ENCODE measurements at regions not wholly inside any gene's neighbourhood (a gene's known extent, or its start where the extent isn't known, plus 50 kb on each side); places are given as distances from the start of the nearest gene placed in this dataset.
"Not testable (repeated sequence)": the region's sequence is repeated elsewhere in the genome, so short reads cannot be mapped to it uniquely, and the experiment has no call there.

DNA sequence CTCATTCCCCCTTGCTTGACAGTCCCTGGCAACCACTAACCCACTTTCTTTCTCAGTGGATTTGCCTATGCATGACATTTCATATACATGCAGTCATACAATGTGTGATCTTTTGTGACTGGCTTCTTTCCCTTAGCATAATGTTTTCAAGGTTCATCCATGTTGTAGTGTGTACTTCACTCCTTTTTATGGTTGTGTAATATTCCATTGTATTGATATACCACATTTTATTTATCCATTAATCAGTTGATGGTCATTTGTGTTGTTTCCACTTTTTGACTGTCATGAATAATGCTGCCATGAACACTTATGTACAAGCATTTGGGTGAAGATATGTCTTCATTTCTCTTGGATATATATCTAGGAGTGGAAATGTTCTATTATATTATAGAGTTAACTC is 127.7 kb upstream of the GRIK3 start:
- DNase-seq: no peak

DNA sequence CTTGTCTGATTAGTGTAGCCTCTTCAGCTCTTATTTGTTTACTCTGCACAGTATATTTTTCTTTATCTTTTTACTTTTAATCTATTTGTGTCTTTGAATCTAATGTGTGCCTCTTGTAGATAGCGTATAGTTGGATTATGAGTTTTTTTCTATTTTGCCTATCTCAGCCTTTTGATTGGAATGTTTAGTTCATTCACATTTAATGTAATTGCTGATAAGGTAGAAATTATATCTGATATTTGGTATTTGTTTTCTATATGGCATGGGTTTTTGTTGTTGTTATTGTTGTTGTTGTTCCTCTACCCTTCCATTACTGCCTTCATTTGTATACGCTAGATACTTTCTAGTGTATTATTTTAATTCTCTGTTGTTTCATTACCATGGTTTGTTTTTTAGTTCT is 131.7 kb upstream of the GRIK3 start:
- no peak for DNase-seq

DNA sequence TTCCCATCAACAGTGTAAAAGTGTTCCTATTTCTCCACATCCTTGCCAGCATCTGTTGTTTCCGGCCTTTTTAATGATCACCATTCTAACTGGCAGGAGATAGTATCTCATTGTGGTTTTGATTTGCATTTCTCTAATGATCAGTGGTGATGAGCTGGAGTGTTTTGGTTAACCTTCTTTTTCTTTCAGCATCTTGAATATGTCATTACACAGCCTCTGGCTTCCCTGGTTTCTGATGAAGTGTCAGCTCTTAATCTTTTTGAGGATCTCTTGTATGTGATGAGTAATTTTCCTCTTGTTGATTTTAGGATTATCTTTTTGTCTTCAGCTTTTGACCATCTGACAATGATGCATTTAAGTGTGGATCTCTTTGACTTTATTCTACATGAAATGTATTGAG is 133.2 kb upstream of the GRIK3 start:
- DNase-seq: no peak

DNA sequence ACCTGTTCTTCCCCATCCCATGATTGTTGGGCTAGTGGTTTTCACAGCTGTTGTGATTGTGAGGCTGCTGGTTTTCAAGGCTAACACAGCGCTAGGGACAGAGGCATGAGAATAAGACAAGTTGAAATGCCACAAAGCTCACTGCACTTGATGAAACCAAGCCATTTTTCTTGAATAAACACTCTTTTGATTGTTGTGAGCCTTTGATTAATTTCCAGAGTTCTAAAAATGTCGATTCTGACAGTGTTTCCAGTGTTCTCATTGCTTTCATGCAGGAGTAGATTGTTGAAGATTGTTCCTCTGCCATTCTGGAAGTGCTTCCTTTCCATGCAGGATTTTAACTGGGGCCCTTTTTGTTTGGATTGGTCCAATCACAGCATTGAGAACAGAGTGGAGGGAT is 134.9 kb upstream of the GRIK3 start:
- DNase-seq: no peak

DNA sequence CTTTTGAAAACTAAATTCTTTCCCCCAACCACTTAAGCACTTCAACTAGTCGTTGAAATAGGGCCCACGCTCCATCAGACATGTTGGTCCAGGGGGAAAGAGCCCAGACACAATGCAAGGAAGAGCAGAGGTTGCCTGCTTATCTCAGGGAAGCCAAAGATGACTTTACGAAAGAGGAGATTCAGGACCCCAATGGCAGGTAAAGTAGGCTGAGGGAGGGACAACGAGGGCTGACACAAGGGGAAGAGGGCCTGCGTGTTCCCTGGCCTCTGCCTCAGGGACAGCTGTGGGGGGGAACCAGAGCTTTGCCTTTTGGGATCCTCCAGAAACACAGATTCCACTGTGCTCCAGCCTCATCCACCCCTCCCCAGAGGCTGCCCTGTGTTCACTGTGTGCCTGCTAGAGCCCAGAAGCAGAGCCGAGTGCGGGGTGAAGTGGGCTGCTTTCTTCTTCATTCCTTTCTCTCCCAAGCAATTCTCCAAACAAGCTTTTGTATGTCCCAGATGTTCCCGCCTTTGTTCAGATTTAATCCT is 135.5 kb upstream of the GRIK3 start:
- DNase-seq: no peak

DNA sequence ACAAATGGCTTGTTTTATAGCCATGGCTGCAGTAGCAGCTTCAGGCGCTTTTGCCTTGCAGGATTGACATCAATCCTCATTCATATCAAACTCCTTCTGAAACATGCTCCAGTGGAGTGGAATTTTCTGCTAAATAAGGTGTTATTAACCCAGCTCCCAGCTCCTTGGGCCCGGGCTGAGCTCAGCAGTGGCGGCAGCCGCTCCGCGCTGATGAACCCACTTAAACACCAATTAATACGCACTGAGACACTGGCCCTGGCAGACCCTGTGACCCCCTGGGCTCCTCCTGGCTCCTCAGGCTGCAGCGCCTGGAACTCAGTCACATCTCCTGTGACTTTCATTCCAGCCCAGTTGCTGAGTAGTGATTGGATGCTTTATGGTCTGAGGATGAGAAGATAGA is 137.4 kb upstream of the GRIK3 start:
- DNase-seq: no peak

DNA sequence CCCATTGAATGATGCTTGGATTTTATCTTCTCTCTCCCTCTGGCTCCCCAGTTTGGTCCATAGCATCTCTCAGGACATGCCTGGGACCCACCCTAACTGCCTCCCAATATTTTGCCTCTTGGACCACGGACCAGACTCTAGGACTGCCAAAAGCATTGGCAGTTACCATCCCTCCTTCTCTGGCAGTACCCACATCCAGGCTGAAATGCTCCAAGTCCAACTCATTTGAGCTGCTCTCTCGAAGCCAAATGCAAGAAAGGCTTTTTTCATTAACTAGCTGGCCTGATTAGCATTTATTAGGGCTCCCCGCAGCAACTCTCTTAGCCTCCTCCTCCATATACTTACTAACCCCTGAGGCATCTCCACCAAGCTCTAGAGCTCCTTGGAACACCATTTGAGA is 140.0 kb upstream of the GRIK3 start:
- no peak for DNase-seq

DNA sequence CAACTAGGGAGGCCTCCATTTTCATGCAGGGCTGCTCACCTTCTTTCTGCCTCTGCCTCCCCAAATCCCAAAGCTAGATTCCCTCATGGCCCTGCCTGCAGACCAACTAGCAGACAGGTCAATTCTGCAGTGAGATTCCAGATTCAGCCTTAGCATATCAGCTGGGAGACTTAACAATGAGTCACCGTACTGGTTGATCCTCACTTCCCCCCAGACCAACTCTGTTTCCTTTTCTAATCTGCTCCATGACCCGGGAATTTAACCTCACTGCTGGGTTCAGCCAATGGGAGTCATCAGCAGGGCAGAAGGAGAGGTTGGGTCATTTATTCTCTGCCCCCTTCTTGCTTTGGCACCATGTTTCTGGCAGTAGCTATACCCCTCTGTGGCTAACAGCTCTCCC is 140.6 kb upstream of the GRIK3 start:
- DNase-seq: no peak

DNA sequence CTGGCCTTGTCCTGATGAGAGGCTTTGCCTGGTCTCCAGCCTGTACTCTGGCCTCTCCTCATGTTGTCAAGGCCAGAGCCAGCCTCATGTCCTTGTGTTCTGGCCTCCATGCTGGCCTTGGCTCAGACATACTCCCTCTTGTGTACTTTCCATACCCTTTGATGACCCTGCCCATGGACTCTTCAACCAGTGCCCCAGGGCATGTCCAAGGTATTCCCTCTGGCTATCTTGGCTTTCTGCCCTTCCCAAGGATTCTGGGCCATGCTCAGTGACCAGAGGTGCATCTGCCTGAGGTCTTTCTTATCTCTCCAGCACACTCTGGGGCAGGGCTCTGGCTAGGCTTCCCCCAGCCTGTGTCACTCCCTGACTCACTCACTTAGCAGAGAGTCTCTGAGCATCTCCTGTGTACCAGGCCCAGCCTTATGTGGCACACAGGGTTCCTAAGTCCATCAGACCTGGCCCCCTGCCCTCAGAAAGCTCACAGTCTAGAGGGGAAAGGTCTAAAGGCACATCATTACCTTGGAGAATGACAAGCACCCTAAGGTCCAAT is 141.4 kb upstream of the GRIK3 start:
- DNase-seq: no peak

DNA sequence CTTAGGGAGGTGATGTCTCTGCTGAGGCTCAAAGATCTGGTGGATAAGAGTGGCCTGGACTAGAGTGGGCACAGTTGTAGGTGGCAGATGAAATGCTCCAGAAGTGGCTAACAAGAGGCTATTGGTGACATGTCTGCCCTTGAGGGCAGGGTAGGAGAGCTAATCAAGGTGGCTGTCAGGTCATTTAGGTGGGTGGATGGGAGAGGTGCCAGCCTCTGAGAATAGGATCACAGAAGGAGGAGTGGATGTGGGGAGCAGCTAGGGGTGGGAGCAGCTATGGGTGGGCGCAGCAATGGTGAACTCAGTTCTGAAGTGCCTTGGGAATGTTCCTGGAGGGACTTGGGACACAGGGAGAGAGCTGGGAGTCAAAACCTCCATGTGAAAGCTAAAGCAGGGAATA is 142.0 kb upstream of the GRIK3 start:
- no peak for DNase-seq

DNA sequence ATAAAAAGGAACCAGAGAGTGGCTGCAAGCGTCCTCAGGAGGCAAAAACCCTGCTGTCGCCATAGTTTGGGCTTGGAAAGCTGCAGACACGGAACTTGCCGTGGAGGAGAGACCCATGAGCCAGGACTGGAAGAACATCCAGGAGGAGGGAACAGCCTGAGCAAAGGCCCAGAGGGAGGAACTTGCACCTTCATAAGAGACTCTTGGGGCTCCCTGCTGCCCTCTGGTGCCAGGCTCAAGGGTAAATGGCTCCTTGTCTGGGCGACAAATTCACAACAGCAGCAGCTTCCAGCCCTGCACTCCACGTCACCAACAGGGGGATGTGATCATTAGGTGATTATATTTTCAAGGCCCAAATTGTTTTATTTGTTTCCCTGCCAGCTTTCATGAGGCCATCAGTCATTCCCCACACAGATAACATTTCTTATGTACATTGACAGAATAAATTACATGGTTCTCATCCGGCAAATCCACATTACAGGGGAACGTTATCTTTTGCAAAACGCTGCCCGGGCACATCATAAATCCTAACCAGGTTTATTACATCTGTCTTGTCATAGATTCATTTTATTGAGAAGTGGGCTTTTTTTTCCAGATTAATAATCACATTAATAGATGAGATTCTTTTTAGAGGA is 143.0 kb upstream of the GRIK3 start:
- no peak for DNase-seq

DNA sequence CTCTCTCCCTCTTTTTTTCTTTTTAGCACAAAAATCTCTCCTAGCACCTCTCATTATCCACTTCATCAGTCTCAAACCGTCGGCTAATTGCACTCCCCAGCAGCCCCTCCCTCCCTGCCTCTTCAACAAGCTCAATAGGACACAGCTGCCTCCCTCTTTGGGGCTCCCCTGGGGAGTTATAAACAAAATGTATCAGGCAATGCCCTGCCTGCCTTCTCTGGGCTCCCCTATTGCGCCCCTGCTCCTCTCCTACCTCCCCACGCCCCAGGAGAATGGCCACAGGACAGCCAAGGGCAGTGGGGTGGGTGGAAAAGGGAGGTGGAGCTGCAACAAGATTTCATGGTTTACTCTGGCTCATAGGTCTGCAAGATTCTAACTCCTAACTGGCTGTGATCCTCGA is 147.1 kb upstream of the GRIK3 start:
- DNase-seq: no peak

DNA sequence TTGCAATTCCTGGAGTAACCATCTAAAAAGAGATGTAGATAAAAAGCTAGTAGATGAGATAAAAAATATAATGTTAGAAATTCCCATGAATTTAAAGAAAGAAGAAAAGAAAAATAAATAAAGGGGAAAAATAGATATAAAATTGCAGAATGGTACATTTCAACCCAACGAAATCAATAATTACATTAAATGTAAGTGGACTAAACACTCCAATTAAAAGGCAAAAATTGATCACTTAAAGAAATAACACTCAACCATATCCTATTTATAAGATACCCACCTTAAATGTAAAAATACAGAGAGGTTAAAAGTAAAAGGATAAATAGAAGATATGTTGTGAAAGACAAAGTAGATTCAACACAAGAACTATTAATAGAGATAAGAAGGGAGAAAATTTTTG is 150.5 kb upstream of the GRIK3 start:
- no peak for DNase-seq

DNA sequence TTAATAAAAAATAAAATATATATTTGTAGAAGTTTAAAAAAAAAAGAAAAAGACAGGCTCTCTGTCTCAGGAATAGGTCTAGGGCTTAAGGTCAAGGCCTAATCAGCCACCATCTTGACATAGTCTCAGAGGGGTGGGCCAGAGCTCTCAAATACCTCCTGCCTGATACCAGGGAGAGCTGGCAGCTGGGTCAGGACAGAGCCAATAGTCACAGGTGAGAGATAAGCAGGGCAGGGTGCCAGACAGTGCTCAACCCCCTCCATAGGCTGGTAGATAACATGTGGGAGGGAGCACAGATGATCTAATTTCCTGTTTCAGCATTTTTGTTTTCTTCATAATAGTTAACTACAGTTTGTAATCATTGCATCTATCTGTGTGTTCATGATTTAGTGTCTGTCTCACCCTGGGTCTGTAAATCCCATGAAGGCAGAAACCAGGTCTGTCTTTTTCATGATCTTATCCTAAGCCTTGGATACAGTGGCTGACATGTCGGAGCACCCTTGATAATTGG is 152.0 kb upstream of the GRIK3 start:
- no peak for DNase-seq

DNA sequence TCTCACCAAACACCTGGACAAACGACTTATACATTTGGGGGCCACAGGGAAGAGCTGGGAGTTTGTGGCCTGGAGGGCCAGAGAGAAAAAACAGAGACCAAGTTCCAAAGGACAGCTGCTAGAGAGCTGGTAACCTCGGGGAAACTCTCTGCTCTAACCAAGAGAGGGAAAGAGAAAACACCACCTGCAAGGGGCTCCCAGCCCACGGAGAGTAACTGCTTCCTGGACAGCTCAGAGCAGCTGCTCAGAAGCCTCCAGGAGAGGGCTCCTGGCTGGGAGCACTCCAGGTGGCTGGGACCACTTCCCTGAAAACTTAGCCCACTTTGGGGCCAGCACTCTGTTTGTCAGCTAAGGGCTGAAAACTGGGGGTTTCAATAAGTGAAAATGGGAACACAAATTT is 154.8 kb upstream of the GRIK3 start:
- no peak for DNase-seq

DNA sequence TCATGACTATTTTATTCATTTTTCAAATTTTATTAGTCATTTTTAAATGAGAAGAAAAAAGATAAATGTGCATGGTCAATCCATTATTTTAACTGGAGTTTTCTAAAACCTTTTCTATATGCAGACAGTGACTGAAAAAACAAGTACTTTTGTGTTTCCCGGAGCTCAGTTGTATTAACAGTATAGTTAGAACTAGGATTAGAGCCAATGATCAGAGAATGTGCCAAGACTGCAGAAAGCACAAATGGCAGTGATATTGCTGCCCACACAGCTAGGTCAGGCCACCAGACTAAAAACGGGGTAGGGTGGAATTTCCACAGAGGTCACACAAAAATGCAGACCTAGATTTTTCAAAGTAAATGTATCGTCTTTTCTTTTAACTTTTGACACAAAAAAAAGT is 163.1 kb upstream of the GRIK3 start:
- DNase-seq: no peak

DNA sequence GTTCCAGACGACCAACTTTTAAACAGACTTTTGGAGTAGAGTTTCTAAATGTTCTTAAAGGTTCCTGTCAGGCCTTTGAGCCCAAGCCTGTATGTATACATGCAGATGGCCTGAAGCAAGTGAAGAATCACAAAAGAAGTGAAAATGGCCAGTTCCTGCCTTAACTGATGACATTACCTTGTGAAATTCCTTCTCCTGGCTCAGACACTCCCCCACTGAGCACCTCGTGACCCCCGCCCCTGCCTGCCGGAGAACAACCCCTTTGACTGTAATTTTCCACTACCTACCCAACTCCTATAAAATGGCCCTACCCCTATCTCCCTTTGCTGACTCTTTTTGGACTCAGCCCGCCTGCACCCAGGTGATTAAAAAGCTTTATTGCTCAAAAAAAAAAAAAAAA is 180.0 kb upstream of the GRIK3 start:
- not testable (repeated sequence) for DNase-seq

DNA sequence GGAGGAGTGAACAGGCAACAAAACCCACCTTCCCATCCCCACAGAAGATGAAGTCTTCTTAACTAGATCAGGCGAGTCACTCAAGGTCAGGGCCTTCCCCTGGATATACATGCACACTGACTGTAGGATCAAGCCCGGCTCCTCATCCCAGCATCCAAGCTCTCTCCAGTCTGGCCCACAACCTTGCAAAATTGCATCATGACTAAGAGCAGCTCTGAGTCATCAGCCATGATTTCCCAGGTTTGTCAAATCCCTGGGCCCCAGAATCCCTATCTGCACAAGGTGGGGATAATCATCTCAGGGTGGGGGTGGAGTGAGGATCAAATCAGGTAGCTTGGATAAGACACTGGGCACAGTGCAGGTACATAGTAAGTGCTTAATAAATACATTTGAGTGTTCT is 199.3 kb upstream of the GRIK3 start:
- DNase-seq: no peak

DNA sequence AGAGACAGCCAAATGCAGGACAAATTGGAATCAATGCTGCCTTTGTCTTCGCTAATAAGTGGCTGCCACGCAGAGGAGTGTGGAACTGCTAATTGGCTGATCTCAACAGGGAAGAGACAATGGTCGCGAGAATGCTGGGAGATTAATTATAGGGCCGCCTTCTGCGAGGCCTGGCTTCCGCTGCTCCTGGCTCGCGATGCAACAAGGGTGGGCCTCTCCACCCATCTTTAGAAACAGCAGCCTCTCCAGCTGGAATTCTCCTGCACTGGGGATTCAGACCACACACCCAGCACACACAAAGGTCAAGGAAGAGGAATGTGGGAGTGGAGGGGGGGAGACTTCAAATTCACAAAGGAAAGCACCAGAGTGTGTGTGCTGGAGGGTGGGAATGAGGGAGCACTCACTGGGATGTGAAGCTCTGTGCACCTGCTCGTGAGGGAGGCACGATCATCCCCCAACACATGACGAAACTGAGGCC is 200.7 kb upstream of the GRIK3 start:
- DNase-seq: no peak

DNA sequence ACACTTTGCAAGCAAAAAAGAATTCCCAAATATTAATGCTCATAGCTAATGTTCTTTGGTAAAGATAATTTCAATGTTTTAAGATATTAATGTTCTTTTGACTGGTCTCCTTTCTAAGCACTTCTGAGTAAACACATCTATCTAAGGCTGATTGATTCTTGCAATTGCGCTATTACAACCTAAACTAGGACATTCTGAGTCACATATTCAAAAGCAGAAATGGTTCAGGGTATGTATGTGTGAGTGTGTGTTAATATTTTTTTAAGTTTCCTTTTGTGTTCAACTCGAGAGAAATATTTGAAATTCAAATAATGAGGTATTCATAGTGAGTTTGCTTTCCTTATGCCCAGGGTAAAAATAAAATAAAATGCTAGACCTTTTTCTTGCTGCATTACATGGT is 203.6 kb upstream of the GRIK3 start:
- no peak for DNase-seq

DNA sequence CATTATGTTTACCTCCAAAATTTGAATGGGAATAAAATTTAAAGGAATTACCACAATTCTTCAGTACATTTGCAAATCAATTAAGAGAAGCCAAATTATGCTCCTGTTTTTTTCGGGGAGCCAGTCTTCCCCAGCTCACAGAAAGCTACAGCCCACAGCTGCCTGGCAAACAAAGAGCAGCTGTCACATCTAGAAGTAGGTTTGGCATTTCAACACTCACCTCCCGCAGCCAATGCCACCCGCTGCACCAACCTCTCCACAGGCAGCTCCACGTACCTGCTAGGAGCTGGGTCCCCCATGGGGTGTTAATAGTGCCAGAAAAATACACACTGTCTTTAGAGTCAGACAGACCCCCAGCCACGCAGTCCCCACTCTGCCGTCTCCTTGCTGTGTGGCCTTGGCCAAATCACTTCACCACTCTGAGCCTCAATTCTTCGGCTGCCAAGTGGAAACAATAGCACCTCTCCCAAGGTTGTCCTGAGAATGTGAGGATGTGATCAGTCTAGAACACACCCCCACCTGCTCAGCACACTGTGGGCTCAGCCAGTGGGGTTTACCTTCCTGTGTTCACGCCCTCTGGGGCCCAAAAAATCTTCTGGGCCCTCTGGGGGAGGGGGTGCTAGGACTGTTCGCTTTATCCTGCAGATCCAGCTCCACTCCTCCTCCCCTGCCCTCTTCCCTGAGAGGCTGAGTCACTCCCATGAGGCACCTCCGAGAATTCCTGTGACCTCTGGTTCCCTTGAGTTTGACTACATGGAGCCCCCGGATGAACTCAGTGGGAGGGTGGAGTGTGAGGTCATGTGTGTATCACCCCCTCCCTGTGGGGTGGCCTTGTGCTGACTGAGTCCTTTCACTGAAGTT is 204.3 kb upstream of the GRIK3 start:
- no peak for DNase-seq

DNA sequence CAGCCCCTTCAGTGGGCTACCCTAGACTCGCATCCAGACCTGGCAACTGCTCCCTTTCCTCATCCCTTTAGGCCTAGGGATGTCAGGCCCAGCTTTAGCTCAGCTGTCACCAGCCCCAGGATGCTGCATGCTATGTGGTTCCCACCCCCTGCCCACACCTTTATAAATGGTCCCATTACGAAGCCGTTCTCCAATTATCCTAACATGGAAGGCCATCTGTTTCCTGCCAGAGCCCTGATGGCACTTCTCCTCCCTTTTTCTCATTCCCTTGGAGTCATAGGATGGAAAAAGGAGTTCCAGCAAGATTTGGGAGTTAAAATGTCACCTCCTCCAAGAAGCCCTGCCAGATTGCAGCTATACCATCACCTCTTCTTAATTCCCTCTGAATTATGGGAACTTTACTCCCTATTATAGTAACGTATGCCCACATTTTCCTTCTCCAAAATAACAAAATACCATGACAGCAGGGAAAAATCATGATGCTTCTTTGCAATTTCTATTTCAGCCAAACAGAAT is 205.0 kb upstream of the GRIK3 start:
- no peak for DNase-seq

DNA sequence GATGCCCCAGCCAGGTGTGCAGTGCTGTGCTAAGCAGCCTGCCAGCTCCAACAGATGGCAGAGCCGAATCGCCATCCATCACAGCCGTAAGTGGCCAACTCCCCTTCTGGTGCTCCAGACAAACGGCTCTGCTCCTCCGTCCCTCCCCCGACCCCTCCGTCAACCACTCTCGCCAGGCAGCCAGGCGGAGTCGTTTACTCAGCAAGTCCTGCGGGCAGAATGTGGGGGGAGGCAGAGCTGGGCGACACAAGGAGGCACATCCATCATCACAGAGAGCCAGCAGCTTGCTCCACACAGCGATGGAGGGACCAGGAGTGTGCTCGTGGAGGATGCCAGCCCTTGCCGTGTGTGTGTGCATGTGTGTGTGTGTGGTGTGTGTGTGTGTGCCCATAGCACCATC is 206.6 kb upstream of the GRIK3 start:
- DNase-seq: no peak

DNA sequence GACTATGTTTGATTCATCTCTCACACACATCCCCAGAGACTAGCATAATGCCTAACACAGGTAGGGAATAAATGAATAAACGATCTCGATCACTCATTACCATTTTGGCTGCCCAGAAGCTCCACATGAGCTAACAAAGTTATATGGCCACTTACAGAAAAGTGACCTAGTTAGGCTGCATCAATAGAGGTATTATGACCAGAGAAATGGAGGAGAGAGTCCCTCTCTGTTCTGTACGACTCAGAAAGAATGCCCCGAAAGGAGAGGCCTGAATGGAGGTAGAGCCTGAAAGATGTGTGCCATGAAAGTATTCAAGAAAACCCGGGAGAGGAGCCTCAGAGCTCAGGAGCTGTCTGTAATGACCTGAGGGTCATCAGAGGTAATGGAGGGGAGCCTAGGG is 208.2 kb upstream of the GRIK3 start:
- DNase-seq: no peak
